Keratinocyte (primary cell): ENCODE measurements at regions not wholly inside any gene's neighbourhood (a gene's known extent, or its start where the extent isn't known, plus 50 kb on each side); places are given as distances from the start of the nearest gene placed in this dataset.

Source experiments
- DNase-seq: peaks from one replicate; pipeline ENCODE4 v3.0.0-alpha.2; 2011; ENCODE audit warnings: low read depth, missing footprints, low spot score
- FAIRE-seq: peaks from 2 replicates; lab custom pipeline; 2011; peaks lifted over from hg19 to GRCh38; lab: Jason Lieb, UNC
- H2AFZ ChIP-seq: 2 replicates; pipeline ENCODE4 v1.6.0; 2012; ENCODE audit warnings: low read length, control low read depth, inconsistent platforms; ENCODE audit not compliant: control insufficient read depth
- H3K27ac ChIP-seq: 2 replicates; pipeline ENCODE4 v1.5.1; 2011; ENCODE audit warnings: low read length; ENCODE audit not compliant: control insufficient read depth, insufficient read depth
- H3K27me3 ChIP-seq: 3 replicates; pipeline ENCODE4 v1.6.0; 2011; ENCODE audit warnings: low read length; ENCODE audit not compliant: control insufficient read depth, insufficient read depth; ENCODE audit errors: extremely low read depth
- H3K36me3 ChIP-seq, 2 experiments: 2 replicates in 1 of 2; 3 replicates in 1 of 2; pipeline ENCODE4 v1.5.1; 2011; ENCODE audit warnings: low read length in 2 of 2, mild to moderate bottlenecking in 1 of 2; ENCODE audit not compliant: control insufficient read depth in 2 of 2, insufficient read depth in 2 of 2; ENCODE audit errors: extremely low read depth in 1 of 2
- H3K4me1 ChIP-seq: 3 replicates; pipeline ENCODE4 v1.5.1; 2011; ENCODE audit warnings: low read length; ENCODE audit not compliant: control insufficient read depth, insufficient read depth; ENCODE audit errors: extremely low read depth
- H3K4me2 ChIP-seq: 3 replicates; pipeline ENCODE4 v1.6.0; 2011; ENCODE audit warnings: low read depth, low read length; ENCODE audit not compliant: control insufficient read depth, insufficient read depth; ENCODE audit errors: extremely low read depth
- H3K4me3 ChIP-seq, 3 experiments: fragments of 200-600 bp in 1 of 3; sonication (generic) in 1 of 3; 2 replicates in 2 of 3; 3 replicates in 1 of 3; pipeline ENCODE4 v1.5.1; 2011 to 2016; ENCODE audit warnings: low read length in 3 of 3, mild to moderate bottlenecking in 3 of 3, control low read depth in 2 of 3, inconsistent platforms in 1 of 3, low read depth in 1 of 3, mixed read lengths in 1 of 3, mixed run types in 1 of 3, moderate library complexity in 1 of 3; ENCODE audit not compliant: control insufficient read depth in 2 of 3, insufficient read depth in 2 of 3; ENCODE audit errors: extremely low read depth in 1 of 3
- H3K79me2 ChIP-seq: 2 replicates; pipeline ENCODE4 v1.6.0; 2012; ENCODE audit warnings: low read length; ENCODE audit not compliant: control insufficient read depth, insufficient read depth
- H3K9ac ChIP-seq: 3 replicates; pipeline ENCODE4 v1.6.0; 2011; ENCODE audit warnings: low read length; ENCODE audit not compliant: control insufficient read depth, insufficient read depth; ENCODE audit errors: extremely low read depth
- H3K9me1 ChIP-seq: 3 replicates; pipeline ENCODE4 v1.6.0; 2011; ENCODE audit warnings: low read length; ENCODE audit not compliant: control insufficient read depth, insufficient read depth; ENCODE audit errors: extremely low read depth
- H3K9me3 ChIP-seq: 2 replicates; pipeline ENCODE4 v1.5.1; 2012; ENCODE audit warnings: low read depth, low read length; ENCODE audit not compliant: control insufficient read depth
- H4K20me1 ChIP-seq: 3 replicates; pipeline ENCODE4 v1.6.0; 2011; ENCODE audit warnings: low read length; ENCODE audit not compliant: control insufficient read depth, insufficient read depth; ENCODE audit errors: extremely low read depth
- EZH2 ChIP-seq: IDR thresholded peaks from one replicate; pipeline ENCODE4 v1.6.1; 2012; ENCODE audit warnings: inconsistent platforms, mild to moderate bottlenecking, low read length, moderate library complexity
- dilution Hi-C: fragments of 300-500 bp; cut with MboI; formaldehyde crosslinking; loops from one replicate; pipeline ENCODE4 v1.7.0; 2020; ENCODE audit warnings: low sequenced_read_pairs; ENCODE audit not compliant: extremely low pct_ligation_motif_present
- TF ChIP-seq, protein P1 (sequence below), 3 experiments: IDR thresholded peaks in 1 of 3; conservative IDR thresholded peaks in 1 of 3; optimal IDR thresholded peaks in 1 of 3; 2 replicates in 2 of 3; 3 replicates in 1 of 3; pipeline versions ENCODE3 to v1.5.1; 2011; ENCODE audit warnings: low read length in 3 of 3, mild to moderate bottlenecking in 3 of 3, moderate library complexity in 2 of 3, control low read depth in 1 of 3, inconsistent platforms in 1 of 3; ENCODE audit not compliant: insufficient read depth in 2 of 3; ENCODE audit errors: extremely low read depth in 1 of 3

DNA sequence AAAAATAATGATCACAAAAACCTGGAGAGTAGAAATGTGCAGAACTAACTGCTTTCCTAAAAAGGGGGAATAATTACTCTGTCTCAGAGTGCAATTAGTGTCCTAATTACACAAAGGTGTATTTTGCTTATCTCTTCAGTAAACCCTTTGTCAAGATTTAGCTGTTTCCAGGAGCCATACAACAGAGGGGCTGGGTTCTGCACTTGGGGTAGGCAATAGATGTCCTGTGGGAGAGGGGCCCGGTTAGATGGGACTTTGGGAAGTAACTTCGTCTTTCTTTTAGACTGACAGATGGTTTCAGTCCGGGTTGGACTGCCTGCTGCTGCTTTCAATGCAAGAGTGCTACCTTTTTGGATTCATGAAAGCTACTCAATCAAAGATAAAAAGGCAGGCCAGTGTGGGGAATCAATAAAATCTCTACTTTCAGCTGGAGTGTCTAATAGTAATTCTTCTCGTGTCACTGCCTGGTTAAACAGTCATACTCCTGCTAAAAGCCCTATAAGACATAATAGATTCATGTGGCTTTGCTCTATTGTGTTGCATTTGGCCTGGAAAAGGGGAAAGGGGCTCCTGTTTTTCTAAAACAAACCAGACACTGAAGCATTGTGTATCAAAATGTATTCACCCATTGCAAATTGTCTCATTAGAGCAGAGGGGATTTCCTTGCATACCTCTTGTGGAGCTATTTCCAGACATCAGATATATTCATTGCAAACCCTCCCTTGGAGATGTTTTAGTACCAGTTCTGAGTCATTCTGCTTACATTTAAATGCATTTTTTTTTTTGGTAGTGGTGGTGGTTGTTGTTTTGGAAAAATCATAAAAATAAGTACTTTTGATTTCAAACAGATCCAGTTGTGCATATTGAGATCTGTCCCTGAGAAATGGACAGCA, 83.3 kb upstream of the PCDH8 start:
- H3K4me1 ChIP-seq: peaks cover 7% of the 10 kb centered on the region
- no peaks in the 10 kb centered on the region for H3K36me3 ChIP-seq
- H4K20me1 ChIP-seq: no peaks in the 10 kb centered on the region
- dilution Hi-C loops: no loop called here
- H3K79me2 ChIP-seq: no peaks in the 10 kb centered on the region
- H3K9ac ChIP-seq: no peak overlapping the region
- no peak overlapping the region for H3K4me3 ChIP-seq
- TF ChIP-seq EZH2: no peak
- TF ChIP-seq, protein P1, sequence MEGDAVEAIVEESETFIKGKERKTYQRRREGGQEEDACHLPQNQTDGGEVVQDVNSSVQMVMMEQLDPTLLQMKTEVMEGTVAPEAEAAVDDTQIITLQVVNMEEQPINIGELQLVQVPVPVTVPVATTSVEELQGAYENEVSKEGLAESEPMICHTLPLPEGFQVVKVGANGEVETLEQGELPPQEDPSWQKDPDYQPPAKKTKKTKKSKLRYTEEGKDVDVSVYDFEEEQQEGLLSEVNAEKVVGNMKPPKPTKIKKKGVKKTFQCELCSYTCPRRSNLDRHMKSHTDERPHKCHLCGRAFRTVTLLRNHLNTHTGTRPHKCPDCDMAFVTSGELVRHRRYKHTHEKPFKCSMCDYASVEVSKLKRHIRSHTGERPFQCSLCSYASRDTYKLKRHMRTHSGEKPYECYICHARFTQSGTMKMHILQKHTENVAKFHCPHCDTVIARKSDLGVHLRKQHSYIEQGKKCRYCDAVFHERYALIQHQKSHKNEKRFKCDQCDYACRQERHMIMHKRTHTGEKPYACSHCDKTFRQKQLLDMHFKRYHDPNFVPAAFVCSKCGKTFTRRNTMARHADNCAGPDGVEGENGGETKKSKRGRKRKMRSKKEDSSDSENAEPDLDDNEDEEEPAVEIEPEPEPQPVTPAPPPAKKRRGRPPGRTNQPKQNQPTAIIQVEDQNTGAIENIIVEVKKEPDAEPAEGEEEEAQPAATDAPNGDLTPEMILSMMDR (optimal IDR thresholded peaks at IDR 0.05 in 1 of 3, IDR thresholded peaks at IDR 0.05 in 1 of 3, conservative IDR thresholded peaks at IDR 0.05 in 1 of 3; ENCODE audit: extremely low read depth in 1 of 3, insufficient read depth in 2 of 3, low read length in 3 of 3): no peak
- no peak for FAIRE-seq
- no peaks in the 10 kb centered on the region for H3K9me3 ChIP-seq
- H3K27ac ChIP-seq: no peak overlapping the region
- no peaks in the 10 kb centered on the region for H3K27me3 ChIP-seq
- H2AFZ ChIP-seq: no peak overlapping the region
- no peak overlapping the region for H3K4me2 ChIP-seq
- H3K9me1 ChIP-seq: no peaks in the 10 kb centered on the region
- no peak for DNase-seq

DNA sequence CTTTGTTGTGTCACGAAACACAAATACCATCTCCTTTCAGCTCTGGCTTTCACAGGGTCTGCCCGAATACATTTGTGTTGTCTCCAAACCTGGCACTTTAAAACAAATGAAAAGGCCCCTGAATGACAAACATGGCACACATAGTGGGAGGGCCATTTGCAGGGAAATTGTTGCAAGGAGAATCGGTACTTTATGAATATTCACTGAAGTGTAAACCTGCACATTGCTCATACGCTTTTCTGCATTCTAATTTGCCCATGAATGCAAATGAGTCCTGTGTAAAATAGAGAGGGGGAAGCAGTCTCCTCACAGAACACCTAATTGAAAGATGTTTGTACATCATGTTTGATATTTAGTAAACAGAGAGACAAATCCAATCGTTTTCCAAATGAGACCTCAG, 82.7 kb upstream of the PCDH8 start:
- H3K9me1 ChIP-seq: no peaks in the 10 kb centered on the region
- no peaks in the 10 kb centered on the region for H3K79me2 ChIP-seq
- no peaks in the 10 kb centered on the region for H4K20me1 ChIP-seq
- H3K27me3 ChIP-seq: no peaks in the 10 kb centered on the region
- H3K9me3 ChIP-seq: no peaks in the 10 kb centered on the region
- no peak overlapping the region for H3K4me3 ChIP-seq
- no peak overlapping the region for H2AFZ ChIP-seq
- TF ChIP-seq, protein P1 (optimal IDR thresholded peaks at IDR 0.05 in 1 of 3, IDR thresholded peaks at IDR 0.05 in 1 of 3, conservative IDR thresholded peaks at IDR 0.05 in 1 of 3; ENCODE audit: extremely low read depth in 1 of 3, insufficient read depth in 2 of 3, low read length in 3 of 3): no peak
- no peak for TF ChIP-seq EZH2
- H3K27ac ChIP-seq: no peak overlapping the region
- no peak for DNase-seq
- no peaks in the 10 kb centered on the region for H3K36me3 ChIP-seq
- no peak overlapping the region for H3K9ac ChIP-seq
- no peak overlapping the region for H3K4me2 ChIP-seq
- H3K4me1 ChIP-seq: peaks cover 14% of the 10 kb centered on the region
- no peak for FAIRE-seq
- dilution Hi-C loops: no loop called here
